H54 (cell line): ENCODE measurements at regions not wholly inside any gene's neighbourhood (a gene's known extent, or its start where the extent isn't known, plus 50 kb on each side); places are given as distances from the start of the nearest gene placed in this dataset.
"Not testable (repeated sequence)": the region's sequence is repeated elsewhere in the genome, so short reads cannot be mapped to it uniquely, and the experiment has no call there.

Experiments used
- DNase-seq: peaks from one replicate; pipeline ENCODE4 v3.0.0; 2011; ENCODE audit warnings: low spot score, mixed read lengths; ENCODE audit not compliant: insufficient read length
- FAIRE-seq: peaks from 3 replicates; lab custom pipeline; 2011; peaks lifted over from hg19 to GRCh38; lab: Jason Lieb, UNC
- POLR2A ChIP-seq: IDR thresholded peaks from 2 replicates; pipeline ENCODE4 v1.6.1; 2011; ENCODE audit warnings: low read depth, mild to moderate bottlenecking, low read length

DNA sequence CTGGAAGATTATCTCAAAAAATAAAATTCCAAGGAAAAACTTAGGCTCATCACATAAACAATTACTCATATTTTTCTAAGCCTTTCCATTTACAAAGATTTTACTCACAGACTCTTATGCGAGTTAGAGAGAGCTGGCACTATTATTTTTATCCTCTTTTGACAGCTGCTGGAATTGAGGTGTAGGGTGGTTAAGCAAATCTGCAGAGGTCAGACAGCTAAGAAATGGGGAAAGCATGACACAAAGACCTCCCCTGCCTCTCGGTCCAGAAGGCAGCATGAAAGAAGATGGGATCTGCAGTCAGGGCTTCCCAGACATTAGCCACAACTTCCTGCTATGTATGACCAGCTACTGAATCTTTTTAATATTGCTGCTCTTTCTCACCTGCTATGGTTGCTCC is 89.9 kb upstream of the CPEB2 start:
- FAIRE-seq (no peak), DNase-seq (no peak)
- no peak for TF ChIP-seq POLR2A

DNA sequence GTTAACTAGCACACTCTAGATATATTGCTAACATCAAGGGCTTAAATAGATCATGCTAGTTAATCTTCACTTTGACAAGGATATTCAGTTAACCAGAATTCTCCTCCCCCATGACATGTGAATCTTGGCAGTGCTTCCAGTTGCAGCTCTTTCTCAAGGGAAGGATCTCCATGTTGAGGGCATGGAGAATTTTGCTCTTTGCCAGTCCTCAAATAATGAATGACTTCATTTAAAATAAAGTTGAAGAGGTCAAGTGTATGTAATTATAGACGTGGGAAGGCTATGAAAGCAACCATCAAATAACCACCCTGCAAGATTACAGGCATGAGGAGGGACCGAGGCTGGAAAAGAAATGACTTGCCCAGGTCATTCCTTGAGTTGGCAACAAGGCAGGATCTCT is 87.3 kb upstream of the CPEB2 start:
- FAIRE-seq, result no peak
- TF ChIP-seq POLR2A, result no peak
- no peak for DNase-seq

DNA sequence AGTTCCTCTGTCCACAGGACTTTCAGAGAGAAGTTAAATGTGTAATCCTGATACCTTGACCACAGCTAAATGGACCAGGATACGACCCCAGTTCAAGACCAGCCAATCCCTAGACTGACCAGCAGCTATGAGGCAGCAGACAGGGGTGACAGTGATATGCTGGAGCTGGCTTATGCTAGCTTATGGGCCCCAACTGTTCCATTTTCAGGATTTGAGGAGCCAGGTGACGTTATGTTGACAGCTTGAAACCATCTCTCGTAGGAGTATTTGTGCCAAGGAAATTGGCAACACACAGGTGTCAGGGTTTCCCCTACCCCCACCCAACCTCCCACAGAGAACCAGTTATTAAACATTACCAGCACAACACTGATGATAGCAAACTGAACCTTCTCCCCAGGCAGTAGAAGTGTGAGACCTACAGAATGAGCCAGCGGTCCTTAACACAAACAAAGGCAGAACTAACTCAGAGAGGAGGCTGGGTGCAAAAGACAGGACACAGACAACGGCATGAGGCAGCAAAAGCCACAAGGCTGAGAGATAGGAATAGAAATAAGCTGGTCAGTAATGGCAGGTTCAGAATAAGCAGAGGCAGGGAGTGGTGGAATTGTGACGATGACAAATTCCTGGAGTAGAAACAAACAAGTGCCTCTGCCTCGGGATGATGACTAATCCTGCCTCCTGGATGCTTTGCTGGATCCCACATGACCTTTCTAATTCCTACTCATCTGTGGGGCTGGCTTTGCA is 85.6 kb upstream of the CPEB2 start:
- TF ChIP-seq POLR2A, result no peak
- FAIRE-seq (peak; percentile 82), DNase-seq (peak; percentile 3)

DNA sequence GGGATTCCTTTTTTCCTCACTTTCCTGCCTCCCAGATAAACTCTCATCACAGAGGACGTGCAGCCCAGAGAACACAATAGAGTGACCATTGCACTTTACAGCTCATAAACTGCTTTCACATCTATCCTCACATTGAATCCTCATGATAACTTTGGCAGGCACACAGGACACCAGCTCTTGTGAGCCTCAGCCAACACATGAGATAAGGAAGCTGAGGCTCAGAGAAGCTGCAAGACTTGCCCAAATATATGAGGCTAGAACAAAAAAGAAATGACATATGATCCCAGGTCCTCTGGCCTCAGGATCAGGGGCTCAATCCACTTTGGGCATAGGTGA is 85.0 kb upstream of the CPEB2 start:
- no peak for TF ChIP-seq POLR2A
- no peak for DNase-seq
- no peak for FAIRE-seq

DNA sequence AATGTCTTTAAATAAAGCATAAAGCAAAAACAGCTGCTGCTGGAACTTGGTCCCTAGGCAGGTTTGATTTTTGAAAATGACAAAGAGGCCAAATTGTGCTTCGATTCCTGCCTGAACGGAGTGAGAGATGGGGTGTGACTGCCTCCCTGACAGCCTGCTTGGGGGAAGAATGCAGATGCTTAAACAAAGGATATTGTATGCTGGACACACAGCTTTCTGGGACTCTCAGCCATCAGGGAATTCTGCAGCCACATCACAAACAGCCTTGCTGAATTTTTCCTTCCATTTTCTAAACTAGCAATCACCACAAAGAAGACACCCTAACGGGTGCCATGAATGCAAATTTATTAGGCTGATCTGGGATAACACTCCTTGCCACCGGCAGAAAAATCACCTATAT is 83.9 kb upstream of the CPEB2 start:
- TF ChIP-seq POLR2A, result no peak
- DNase-seq (no peak), FAIRE-seq (no peak)

DNA sequence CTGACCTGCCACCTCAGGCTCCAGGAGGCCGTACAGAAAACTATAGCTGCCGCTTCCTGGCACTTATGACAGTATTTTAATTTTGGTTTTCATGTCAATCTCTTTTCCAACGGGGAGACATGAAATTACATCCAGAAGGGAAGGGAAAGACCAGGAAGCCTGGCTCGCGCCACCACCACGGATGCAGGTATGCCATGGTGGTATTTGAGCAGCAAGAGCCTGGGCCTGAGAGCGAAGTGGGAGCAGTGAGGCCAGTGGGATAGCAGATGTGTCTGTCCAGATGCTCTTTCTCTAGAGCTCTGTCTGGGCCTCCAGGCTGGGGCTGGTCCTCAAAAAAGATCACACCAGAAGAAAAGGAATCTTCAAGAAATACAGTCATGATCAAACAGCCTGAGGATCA is 82.5 kb upstream of the CPEB2 start:
- FAIRE-seq (no peak), DNase-seq (no peak)
- no peak for TF ChIP-seq POLR2A

DNA sequence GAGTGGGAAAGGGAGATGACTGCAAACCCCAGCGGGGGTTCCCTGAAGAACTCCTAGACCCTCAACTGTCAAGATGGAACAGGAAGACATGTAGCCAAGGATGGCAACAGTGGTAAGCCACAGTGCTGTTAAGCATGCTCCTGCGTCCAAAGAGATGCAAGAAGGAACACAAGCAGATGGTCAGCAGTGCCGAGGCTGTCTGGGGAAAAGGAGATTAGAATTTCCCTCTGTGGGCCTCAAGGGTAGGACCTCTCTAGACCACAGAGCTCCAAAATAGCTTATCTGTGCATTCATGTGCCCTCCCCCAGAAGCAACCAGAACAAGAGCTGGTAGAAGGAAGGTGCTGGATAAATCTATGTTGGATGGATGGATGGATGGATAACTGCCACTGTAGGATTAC is 82.0 kb upstream of the CPEB2 start:
- no peak for DNase-seq
- no peak for FAIRE-seq

DNA sequence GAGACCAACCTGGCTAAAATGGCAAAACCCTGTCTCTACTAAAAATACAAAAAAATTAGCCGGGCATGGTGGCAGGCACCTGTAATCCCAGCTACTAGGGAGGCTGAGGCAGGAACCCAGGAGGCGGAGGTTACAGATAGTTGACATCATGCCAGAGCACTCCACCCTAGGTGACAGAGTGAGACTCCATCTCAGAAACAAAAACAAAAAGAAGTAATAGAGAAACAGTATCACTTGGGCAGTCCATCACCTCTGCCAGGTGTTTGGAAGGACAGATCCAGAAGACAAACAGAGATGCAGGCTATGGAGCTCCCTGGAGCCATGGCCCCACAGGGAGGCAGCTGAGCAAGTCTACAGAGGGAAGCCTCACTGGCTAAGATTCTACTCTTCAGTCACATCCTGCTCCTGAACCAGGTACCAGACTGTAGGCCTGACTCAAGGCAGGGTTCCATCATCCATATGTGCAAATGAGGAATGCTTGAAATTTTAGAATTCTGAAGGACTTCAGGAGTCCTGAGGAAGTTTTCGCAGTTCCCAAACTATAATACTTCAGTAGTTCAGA is 81.4 kb upstream of the CPEB2 start:
- TF ChIP-seq POLR2A, result no peak
- DNase-seq (no peak), FAIRE-seq (no peak)

More for the DNA sequence above, 82.0 kb upstream of the CPEB2 start:
- TF ChIP-seq POLR2A, result no peak

DNA sequence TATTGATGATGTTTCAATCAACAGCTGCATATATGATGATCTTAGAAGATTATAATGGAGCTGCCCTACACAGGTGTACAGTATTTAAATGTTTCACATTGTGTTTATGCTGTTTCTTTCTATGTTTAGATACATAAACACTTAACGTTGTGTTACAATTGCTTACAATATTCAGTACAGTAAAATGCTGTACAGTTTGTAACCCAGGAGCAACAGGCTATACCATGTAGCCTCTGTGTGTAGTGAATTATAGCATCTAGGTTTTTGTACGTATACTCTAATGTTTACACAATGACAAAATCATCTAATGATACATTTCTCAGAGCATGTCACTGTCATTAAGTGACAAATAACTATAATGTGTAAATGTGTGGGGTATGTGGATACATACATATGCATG is 80.5 kb upstream of the CPEB2 start:
- not testable (repeated sequence) for FAIRE-seq, DNase-seq

DNA sequence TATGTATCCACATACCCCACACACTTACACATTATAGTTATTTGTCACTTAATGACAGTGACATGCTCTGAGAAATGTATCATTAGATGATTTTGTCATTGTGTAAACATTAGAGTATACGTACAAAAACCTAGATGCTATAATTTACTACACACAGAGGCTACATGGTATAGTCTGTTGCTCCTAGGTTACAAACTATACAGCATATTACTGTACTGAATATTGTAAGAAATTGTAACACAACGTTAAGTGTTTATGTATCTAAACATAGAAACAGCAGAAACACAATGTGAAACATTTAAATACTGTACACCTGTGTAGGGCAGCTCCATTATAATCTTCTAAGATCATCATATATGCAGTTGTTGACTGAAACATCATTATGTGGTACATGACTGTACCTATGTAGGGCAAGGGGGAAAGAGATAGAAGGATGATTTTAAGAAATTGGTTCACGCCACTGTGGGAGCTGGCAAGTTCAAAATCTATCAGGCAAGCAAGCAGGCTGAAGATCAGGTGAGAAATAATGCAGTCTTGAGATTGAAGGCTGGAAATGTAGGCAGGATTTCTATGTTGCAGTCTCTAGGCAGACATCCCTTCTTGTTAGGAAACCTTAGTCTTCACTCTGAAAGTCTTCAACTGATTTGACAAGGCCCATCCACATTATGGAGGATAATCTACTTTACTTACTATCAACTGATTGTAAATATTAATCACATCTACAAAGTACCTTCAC is 78.0 kb upstream of the CPEB2 start:
- FAIRE-seq (no peak), DNase-seq (no peak)
- TF ChIP-seq POLR2A, result no peak

DNA sequence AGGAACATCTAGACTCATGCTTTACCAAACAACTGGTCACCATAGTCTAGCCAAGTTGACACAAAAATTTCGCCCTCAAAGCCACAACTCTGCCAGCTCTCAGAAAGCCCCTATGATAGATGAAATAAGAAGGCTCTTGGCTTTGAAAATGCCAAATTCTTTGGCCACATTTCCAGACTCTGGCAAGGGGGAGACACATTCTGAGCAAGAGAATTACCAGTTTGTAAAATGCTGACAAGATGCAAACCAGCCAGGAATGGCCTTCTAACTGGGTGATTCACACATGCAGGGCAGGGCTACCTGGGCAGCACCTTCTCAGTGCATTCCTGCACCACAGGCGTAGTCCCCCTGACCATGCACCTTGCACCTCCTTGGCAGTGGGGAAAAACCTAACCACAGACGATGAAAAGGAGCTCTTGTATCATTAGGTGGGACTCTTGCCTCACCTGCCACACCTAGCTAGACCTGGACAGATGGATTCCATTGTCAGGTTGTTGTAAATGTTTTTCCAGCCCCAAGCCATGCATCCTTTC is 77.4 kb upstream of the CPEB2 start:
- no peak for DNase-seq
- TF ChIP-seq POLR2A, result no peak
- no peak for FAIRE-seq

DNA sequence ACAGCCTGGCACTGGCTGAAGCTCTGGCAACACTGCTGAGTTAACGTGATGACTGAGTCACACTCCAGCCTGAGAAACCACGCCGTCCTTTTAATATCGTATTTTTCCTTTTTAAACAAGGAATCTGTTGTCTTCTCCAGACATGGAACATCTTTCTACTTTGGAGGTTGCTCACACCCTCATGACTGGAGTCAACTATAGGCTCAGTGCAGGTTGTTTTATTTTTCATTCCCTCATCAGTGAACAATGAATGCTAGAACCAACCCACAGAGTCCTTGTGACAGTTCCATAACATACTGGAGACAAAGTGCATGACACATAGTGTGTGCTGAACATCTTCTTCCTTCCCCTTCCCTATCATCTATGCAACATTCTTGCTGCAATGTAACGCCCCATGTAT is 76.8 kb upstream of the CPEB2 start:
- FAIRE-seq (no peak), DNase-seq (no peak)
- TF ChIP-seq POLR2A, result no peak

DNA sequence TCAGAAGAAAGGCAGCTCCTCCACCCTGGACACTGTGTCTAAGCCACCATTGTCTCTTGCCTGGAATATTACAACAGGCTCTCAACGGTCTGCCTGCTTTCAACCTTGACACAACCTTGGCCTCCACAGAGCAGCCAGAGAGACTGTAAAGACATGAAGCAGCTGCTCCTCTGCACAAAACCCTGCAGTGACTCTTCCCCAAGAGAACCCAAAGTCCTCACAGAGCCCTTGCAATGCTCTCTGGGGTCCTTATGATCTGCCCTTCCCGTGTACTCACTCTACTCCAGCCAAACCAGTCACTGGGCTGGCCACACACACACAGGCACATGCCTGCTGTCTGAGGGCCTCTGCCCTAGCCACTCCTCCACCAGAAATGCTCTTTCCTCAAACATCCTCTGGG is 75.9 kb upstream of the CPEB2 start:
- no peak for TF ChIP-seq POLR2A
- no peak for DNase-seq
- no peak for FAIRE-seq

DNA sequence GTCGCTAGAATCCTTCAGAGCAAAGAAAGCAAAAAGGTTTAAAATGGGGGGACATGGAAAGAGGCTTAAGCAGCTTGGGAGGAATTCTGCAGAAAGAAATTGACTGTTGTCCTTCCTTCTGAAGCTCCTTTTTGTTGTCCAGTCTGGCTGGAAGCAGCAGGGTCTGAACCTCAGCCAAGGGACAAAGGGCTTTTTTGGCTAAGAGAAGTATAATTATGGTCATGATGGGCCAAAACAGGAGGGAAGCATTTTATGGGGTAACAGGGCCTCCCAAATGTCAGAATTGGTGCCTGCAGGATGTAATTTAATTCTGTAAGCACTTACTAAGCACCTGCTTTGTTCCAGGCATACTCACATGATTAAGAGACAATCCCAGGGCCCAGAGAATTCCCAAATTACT is 74.2 kb upstream of the CPEB2 start:
- DNase-seq (no peak), FAIRE-seq (no peak)
- no peak for TF ChIP-seq POLR2A

DNA sequence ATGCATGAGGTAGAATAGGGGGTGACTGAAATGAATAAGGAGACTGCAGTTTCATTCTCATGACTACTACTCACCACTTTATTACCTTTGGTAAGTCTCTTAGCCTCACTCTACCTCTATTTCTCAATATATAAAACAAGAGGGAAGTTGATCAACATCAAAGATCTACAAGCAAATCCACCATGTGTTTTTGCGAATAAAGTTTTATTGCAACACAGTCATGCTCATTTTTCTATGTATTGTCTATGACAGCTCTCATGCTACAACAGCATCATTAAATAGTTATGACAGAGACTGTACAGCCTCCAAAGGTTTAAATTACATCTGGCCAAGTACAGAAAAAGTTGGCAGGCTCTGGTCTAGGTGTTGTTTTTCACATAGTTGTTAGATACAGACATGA is 72.6 kb upstream of the CPEB2 start:
- no peak for FAIRE-seq
- DNase-seq, result no peak
- TF ChIP-seq POLR2A, result no peak
